Lower lobe of right lung (tissue), 2 donors: ENCODE measurements at regions not wholly inside any gene's neighbourhood (a gene's known extent, or its start where the extent isn't known, plus 50 kb on each side); places are given as distances from the start of the nearest gene placed in this dataset.

ENCODE experiments used
- ATAC-seq, 2 donors: fragments of 200-7000 bp; cut with Tn5 transposase; one replicate each; pipeline ENCODE4 v1.9.1; 2020 to 2022; ENCODE audit warnings: mild to moderate bottlenecking in 2 of 2, moderate library complexity in 2 of 2
- DNase-seq: peaks from one replicate; pipeline ENCODE4 v3.0.0-alpha.2; 2020
- H3K27ac ChIP-seq: fragments of 200-600 bp; one replicate; pipeline ENCODE4 v1.8.0; 2022
- H3K27me3 ChIP-seq: fragments of 200-600 bp; one replicate; pipeline ENCODE4 v1.8.0; 2022; ENCODE audit warnings: low read depth
- H3K36me3 ChIP-seq: fragments of 200-600 bp; one replicate; pipeline ENCODE4 v1.8.0; 2022; ENCODE audit warnings: mild to moderate bottlenecking
- H3K4me1 ChIP-seq: fragments of 200-600 bp; one replicate; pipeline ENCODE4 v1.8.0; 2022
- H3K4me3 ChIP-seq: fragments of 200-600 bp; one replicate; pipeline ENCODE4 v1.8.0; 2022; ENCODE audit warnings: mild to moderate bottlenecking
- H3K9me3 ChIP-seq: fragments of 200-600 bp; one replicate; pipeline ENCODE4 v1.8.0; 2022
- CTCF ChIP-seq: fragments of 200-600 bp; IDR thresholded peaks from one replicate; pipeline ENCODE4 v1.8.0; 2022; ENCODE audit warnings: antibody characterized with exemption, mild to moderate bottlenecking
- intact Hi-C: fragments of 100-400 bp; cut with DNase I; formaldehyde crosslinking; loops from one replicate; pipeline ENCODE4 v1.11.0; 2022
- donor health status: DM: no; HTN: yes; CAD: no; lungs with severe emphysema.

- no peak for DNase-seq
- ATAC-seq, result peak in 1 of 2 donors; percentile 29
- Histone ChIP-seq H3K27me3 (no peaks in the 10 kb centered on the region), H3K4me3 (no peak overlapping the region), H3K9me3 (no peaks in the 10 kb centered on the region), H3K36me3 (no peaks in the 10 kb centered on the region), H3K4me1 (peaks cover 33% of the 10 kb centered on the region), H3K27ac (no peak overlapping the region)
- TF ChIP-seq CTCF, result no peak
- intact Hi-C loops, result no loop called here
These were observed 616.0 kb upstream of the TBL1XR1 start for GRCh38 chr3:177813322-177813721.

GRCh38 chr3:177816667-177817208, 619.5 kb upstream of the TBL1XR1 start:
- ATAC-seq, result peak; percentile 89 to 95
- H3K4me3 ChIP-seq, result no peak overlapping the region
- H3K36me3 ChIP-seq, result no peaks in the 10 kb centered on the region
- H3K27me3 ChIP-seq, result no peaks in the 10 kb centered on the region
- no peaks in the 10 kb centered on the region for H3K9me3 ChIP-seq
- peaks cover 13% of the 10 kb centered on the region for H3K4me1 ChIP-seq
- no peak for TF ChIP-seq CTCF
- DNase-seq, result no peak
- H3K27ac ChIP-seq, result peak overlapping the region; percentile 64
- intact Hi-C loops, result no loop called here

GRCh38 chr3:177817751-177818150, 620.5 kb upstream of the TBL1XR1 start:
- ATAC-seq (no peak), DNase-seq (no peak)
- Histone ChIP-seq H3K4me3 (no peak overlapping the region), H3K4me1 (peaks cover 13% of the 10 kb centered on the region), H3K9me3 (no peaks in the 10 kb centered on the region), H3K27me3 (no peaks in the 10 kb centered on the region), H3K27ac (no peak overlapping the region), H3K36me3 (no peaks in the 10 kb centered on the region)
- TF ChIP-seq CTCF, result no peak
- intact Hi-C loops, result no loop called here

- no peak for DNase-seq
- no peaks in the 10 kb centered on the region for H3K9me3 ChIP-seq
- intact Hi-C loops, result no loop called here
- no peak overlapping the region for H3K27ac ChIP-seq
- no peak overlapping the region for H3K4me3 ChIP-seq
- H3K36me3 ChIP-seq, result no peaks in the 10 kb centered on the region
- no peak for TF ChIP-seq CTCF
- ATAC-seq, result no peak
- H3K4me1 ChIP-seq, result peaks cover 18% of the 10 kb centered on the region
- H3K27me3 ChIP-seq, result no peaks in the 10 kb centered on the region
These were observed 621.5 kb upstream of the TBL1XR1 start for GRCh38 chr3:177818712-177819240.

- peaks cover 31% of the 10 kb centered on the region for H3K4me1 ChIP-seq
- no peak overlapping the region for H3K27ac ChIP-seq
- ATAC-seq (no peak), DNase-seq (no peak)
- intact Hi-C loops, result no loop called here
- no peak for TF ChIP-seq CTCF
- H3K9me3 ChIP-seq, result no peaks in the 10 kb centered on the region
- no peaks in the 10 kb centered on the region for H3K36me3 ChIP-seq
- H3K4me3 ChIP-seq, result no peak overlapping the region
- no peaks in the 10 kb centered on the region for H3K27me3 ChIP-seq
These were observed 623.5 kb upstream of the TBL1XR1 start for GRCh38 chr3:177820683-177821316.
